Non-pigmented ciliary epithelial cell (primary cell): ENCODE measurements at regions not wholly inside any gene's neighbourhood (a gene's known extent, or its start where the extent isn't known, plus 50 kb on each side); places are given as distances from the start of the nearest gene placed in this dataset.
"Not testable (repeated sequence)": the region's sequence is repeated elsewhere in the genome, so short reads cannot be mapped to it uniquely, and the experiment has no call there.

Experiments used
- DNase-seq: peaks from one replicate; pipeline ENCODE4 v3.0.0-alpha.2; 2010; ENCODE audit warnings: low read depth

DNA sequence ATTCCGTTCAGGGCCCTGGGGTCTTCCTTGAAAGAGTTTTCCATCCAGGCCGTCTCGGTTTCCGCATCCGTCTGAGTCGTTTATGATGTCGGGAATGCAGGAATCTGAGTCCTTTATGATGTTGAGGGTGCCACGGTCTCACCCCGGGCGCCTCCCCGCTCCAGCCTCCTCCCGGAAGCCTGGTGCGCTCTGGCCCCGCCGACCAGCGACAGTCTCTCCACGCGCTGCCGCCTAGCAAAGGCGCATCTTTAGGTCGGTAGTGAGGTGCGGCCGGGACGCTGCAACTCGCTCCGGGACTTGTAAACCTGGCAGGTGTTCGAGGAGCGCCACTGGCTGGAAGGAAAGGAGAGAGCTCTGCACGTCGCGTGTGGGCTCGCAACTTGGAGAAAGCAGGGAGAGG, 132.6 kb downstream of the FAM72C start:
- not testable (repeated sequence) for DNase-seq

DNA sequence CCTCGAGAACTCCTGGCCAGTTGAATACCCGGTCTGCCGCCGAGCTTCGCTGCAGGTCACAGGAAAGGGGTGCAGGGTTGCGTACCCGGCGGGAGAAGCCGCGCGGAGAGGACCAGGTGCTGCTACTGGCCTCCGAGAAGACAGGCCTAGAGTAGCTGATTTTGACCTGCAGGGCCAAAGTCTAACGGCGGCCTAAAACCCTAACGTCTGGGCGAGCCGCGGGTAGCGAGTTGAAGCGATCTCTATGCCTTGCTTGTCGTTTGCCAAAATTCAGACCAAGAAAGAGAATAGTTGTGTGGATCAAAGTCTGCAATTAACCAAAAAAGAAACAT, 133.2 kb downstream of the FAM72C start:
- DNase-seq: not testable (repeated sequence)

- DNase-seq: not testable (repeated sequence)
Observed at GRCh38 chr1:143837924-143838597, 133.7 kb downstream of the FAM72C start.

DNA sequence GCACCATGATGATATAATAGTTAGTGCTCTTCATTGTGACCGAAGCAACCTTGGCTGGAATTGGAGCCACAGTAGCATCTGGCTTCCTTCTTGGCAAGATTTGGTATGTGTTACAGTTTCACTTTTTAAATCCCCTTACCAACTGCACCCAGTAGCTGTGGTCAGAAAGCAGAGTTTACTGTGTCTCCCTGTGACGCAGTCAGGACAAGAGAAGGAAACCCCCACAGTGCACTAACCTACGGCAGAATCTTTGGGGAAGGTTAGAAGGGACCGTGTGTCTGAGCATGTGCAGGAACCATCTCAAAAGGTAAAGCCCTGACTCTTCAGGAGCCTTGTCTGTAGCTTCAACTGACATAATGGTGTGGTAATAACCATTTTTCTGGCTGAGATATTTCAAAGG, 138.4 kb downstream of the FAM72C start:
- DNase-seq: not testable (repeated sequence)

- not testable (repeated sequence) for DNase-seq
Observed at GRCh38 chr1:143832379-143832716, 139.4 kb downstream of the FAM72C start.

DNA sequence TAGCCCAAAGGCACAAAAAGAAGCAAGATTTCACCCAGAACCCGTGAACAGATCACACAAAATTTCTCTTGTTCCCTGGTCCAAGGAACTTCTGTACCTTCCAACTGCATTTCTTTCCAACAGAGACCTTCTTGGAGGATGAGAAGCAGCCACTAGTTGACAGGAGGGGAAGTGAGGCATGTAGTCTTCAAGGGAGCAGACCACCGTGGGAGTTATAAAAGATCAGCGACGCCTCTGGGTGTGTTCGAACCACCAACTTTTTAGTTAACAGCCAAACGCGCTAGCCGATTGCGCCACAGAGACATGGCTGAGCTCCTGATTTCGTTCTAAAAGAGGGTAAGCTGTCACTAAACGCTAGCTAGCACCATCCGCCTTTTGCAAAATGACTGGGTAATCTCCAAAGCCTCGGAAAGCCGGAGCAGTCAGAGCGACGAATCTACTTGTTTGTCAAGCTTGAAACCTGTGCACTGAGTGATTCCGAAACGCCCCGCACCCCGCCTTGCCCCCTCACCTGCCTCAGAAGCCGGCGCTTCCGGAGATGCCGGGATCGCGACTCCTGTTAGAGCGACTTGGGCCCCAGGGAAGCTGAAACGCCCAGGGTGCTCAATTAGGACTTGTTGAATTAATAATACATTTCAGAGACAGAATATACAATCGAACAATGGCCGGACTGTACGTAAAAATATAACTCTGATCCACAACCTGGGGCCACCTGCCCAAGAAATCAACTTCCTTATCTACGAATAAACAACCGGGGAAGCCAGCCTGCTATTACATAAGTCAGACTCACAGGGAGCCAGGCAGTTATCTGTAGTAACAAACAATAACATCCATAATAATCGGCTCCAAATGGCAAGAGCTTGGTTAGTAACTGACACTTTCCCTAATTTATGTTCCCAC, 140.1 kb downstream of the FAM72C start:
- not testable (repeated sequence) for DNase-seq

DNA sequence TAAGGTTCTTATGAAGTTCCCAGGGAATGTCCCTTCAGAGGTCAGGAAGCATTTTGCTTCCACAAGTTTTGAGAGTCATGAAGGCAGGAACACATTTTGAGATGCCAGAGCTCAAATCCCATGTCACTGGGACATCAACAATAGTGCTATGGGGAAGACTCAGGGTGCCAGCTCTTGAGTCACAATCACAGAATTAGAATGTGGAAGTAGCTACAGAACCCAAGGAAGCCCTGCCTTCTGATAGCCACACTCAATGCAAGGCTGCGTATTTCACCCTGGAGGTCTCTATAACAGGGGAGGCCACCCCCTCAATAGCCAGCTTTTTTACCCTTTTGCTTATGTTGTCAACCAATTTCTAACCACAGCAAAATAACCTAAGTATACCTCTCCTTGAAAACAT, 145.6 kb downstream of the FAM72C start:
- not testable (repeated sequence) for DNase-seq

- DNase-seq: not testable (repeated sequence)
Observed at GRCh38 chr1:143824266-143824665, 147.5 kb downstream of the FAM72C start.

DNA sequence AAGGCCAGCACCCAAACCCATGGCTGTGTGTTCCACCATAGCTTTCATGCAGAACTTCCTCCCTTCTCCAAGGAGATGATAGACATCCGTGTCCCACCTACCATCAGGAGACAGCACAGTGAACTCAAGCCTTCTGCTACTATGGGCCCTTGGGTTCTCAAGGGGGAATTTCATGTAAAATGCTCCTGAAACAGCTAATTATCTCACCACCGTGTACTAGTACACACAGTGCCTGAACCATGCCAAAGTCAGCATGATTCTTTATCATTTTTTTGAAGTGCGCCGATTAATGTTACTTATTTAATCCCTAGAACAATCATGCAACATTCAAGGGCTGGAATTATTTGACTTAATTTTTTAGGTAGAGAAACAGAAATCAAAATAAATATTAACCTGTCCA, 151.7 kb downstream of the FAM72C start:
- DNase-seq: not testable (repeated sequence)

- not testable (repeated sequence) for DNase-seq
Observed at GRCh38 chr1:143816369-143816768, 155.4 kb downstream of the FAM72C start.

DNA sequence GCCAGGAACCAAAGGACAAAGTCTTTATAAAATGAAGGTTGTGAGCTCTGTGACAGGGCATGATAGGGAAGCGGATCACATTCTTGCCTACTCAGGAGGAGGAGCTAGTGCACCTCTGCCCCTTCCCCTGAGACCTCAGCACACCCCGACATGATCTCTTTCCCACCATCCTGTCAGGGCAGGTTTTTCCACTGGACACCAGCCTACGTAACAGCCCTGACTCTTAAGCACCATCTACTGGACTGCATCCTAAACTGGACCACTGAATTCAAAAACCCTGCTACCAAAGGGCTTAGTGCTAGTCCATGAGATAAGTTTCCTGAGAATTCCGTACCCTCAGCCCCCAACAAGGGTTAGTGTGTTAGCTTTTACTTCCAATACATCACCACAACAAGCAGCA, 166.4 kb downstream of the FAM72C start:
- not testable (repeated sequence) for DNase-seq

DNA sequence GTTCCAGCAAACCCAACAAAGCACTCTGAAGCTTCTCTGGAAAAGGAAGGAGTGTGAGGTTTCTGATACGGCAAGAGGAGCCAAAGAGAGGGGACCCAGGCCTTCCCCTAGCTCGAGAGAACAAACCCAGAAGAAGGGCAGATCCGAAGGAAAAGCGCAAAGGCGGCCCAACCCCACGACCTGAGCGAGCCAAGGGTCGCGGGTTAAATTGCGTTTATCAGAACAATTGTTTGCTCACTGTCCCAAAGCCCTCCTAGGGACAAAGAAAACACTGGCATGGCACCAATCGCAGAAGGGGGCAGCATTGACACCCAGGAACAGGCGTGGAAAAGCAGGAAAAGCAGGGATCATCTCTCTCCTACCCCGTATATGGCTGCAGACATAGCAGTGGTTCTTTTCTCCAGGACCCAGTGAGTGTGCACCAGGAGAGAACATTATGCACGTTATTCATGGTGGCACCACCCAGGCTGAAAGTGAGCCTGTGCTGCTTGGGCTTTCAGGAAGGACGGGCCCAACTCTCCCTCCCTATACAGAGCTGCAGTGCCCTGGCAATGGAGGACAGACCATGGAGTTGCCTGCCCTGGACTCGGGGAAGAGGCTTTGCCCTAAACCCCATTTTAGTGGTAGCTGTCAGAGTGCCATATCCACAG, 167.0 kb downstream of the FAM72C start:
- not testable (repeated sequence) for DNase-seq

GRCh38 chr1:143803927-143804411, 167.8 kb downstream of the FAM72C start:
- DNase-seq: not testable (repeated sequence)

GRCh38 chr1:143803095-143803494, 168.7 kb downstream of the FAM72C start:
- not testable (repeated sequence) for DNase-seq

GRCh38 chr1:143799568-143800187, 172.1 kb downstream of the FAM72C start:
- not testable (repeated sequence) for DNase-seq

- not testable (repeated sequence) for DNase-seq
Observed at GRCh38 chr1:143796369-143796768, 175.4 kb downstream of the FAM72C start.

- DNase-seq: not testable (repeated sequence)
Observed at GRCh38 chr1:143792047-143792937, 179.5 kb downstream of the FAM72C start.

- DNase-seq: not testable (repeated sequence)
Observed at GRCh38 chr1:143786381-143786780, 185.4 kb downstream of the FAM72C start.

DNA sequence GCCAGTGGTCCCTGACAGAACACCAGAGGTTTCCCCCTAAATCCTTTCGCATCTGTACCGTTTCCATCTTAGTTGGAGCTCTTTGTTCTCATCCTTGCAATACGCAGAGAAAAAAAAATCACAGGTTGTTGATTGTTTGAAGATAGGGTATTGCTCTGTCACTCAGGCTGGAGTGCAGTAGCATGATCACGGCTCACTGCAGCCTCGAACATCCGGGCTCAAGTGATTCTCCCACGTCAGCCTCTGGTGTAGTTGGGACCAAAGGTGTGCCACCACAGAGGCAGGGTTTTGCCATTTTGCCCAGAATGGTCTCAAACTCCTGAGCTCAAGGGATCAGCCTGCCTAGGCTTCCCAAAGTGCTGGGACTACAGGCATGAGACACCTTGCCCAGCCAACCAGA, 185.9 kb downstream of the FAM72C start:
- not testable (repeated sequence) for DNase-seq

- DNase-seq: not testable (repeated sequence)
Observed at GRCh38 chr1:143784239-143784882, 187.4 kb downstream of the FAM72C start.

GRCh38 chr1:143778178-143778577, 193.6 kb downstream of the FAM72C start:
- DNase-seq: not testable (repeated sequence)
